ENCODE measurements at regions not wholly inside any gene's neighbourhood (a gene's known extent, or its start where the extent isn't known, plus 50 kb on each side); places are given as distances from the start of the nearest gene placed in this dataset.

GRCh38 chr18:6626457-6626856 lies 103.1 kb upstream of the ARHGAP28 start:
- ChIA-PET POLR2A (no interaction called here), CTCF (ENCODE audit: low intra/inter-chr PET ratio) (interaction anchor here (0.6 kb wide), 1 partner anchor 785 kb away, joined by 3 read pairs; no protein-coding TSS in a partner anchor)
- 0% methylated on average over 5 of the region's 5 CpGs for WGBS (ENCODE audit: insufficient coverage, low coverage, missing lambda C conversion rate)
- H3K4me3 ChIP-seq: no peak overlapping the region
- no TSS peak for BruUV-seq (replicated peaks)
- in situ Hi-C loops (cut with MboI): no loop called here
- no peak overlapping the region for H2AFZ ChIP-seq (ENCODE audit: low read depth, low read length)
- ATAC-seq (no peak), DNase-seq (ENCODE audit: extremely low read depth in 1 of 4, low spot score in 3 of 4) (no peak), FAIRE-seq (no peak)
- no peaks in the 10 kb centered on the region for H3K36me3 ChIP-seq (ENCODE audit: control insufficient read depth, insufficient read depth, low read length)
- peaks cover 8 to 9% of the 10 kb centered on the region in 2 experiments; a peak in 4 of 5 replicates for H3K27me3 ChIP-seq (ENCODE audit: control insufficient read depth in 2 of 2, insufficient read depth in 2 of 2, low read length in 2 of 2)
- H3K9me3 ChIP-seq (replicated peaks; ENCODE audit: control insufficient read depth, insufficient read depth, low read depth, low read length): no peaks in the 10 kb centered on the region
- H3K9me1 ChIP-seq (ENCODE audit: control insufficient read depth, insufficient read depth, low read length): no peaks in the 10 kb centered on the region
- no peaks in the 10 kb centered on the region for H4K20me1 ChIP-seq (replicated peaks; ENCODE audit: control insufficient read depth, insufficient read depth, low read length)
- TF ChIP-seq POU5F1 (IDR thresholded peaks at IDR 0.05; ENCODE audit: borderline replicate concordance, low read depth, low read length, partially characterized antibody): no peak
- no peak for TF ChIP-seq TAF7 (tag; IDR thresholded peaks at IDR 0.05)
- TF ChIP-seq, protein P1, sequence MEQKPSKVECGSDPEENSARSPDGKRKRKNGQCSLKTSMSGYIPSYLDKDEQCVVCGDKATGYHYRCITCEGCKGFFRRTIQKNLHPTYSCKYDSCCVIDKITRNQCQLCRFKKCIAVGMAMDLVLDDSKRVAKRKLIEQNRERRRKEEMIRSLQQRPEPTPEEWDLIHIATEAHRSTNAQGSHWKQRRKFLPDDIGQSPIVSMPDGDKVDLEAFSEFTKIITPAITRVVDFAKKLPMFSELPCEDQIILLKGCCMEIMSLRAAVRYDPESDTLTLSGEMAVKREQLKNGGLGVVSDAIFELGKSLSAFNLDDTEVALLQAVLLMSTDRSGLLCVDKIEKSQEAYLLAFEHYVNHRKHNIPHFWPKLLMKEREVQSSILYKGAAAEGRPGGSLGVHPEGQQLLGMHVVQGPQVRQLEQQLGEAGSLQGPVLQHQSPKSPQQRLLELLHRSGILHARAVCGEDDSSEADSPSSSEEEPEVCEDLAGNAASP (IDR thresholded peaks at IDR 0.05): no peak
- TF ChIP-seq ZKSCAN8 (CRISPR knock-in tag; IDR thresholded peaks at IDR 0.05): no peak
- no peak for TF ChIP-seq KAT8 (IDR thresholded peaks at IDR 0.05; ENCODE audit: low read depth)
- no peak for TF ChIP-seq CHAMP1 (IDR thresholded peaks at IDR 0.05)
- no peak for TF ChIP-seq BRF1 (IDR thresholded peaks at IDR 0.05; ENCODE audit: borderline replicate concordance, extremely low read depth, insufficient read length)
- TF ChIP-seq GATA2 (CRISPR knock-in tag; IDR thresholded peaks at IDR 0.05): no peak
- TF ChIP-seq NR2C2 (CRISPR knock-in tag; IDR thresholded peaks at IDR 0.05): no peak
- TF ChIP-seq NR2C2 (tag; IDR thresholded peaks at IDR 0.05): no peak
- TF ChIP-seq CBX1 (IDR thresholded peaks at IDR 0.05; ENCODE audit: low read depth): no peak
- no peaks in the 10 kb centered on the region for H3K79me2 ChIP-seq (ENCODE audit: control insufficient read depth, insufficient read depth, low read length)
- H3K9ac ChIP-seq (ENCODE audit: insufficient read depth in 1 of 2, low read depth in 2 of 2, low read length in 2 of 2): no peak overlapping the region
- H3K27ac ChIP-seq (ENCODE audit: extremely low read depth, low read depth, low read length): no peak overlapping the region
- intact Hi-C loops (cut with micrococcal nuclease): no loop called here
- no peak overlapping the region for H3K4me2 ChIP-seq (ENCODE audit: insufficient read depth, low read length)
- H3K4me1 ChIP-seq (replicated peaks in 1 of 2; ENCODE audit: control insufficient read depth in 2 of 2, insufficient read depth in 2 of 2, low read length in 2 of 2): no peaks in the 10 kb centered on the region
